Panc1 (cell line): ENCODE measurements at regions not wholly inside any gene's neighbourhood (a gene's known extent, or its start where the extent isn't known, plus 50 kb on each side); places are given as distances from the start of the nearest gene placed in this dataset.

ENCODE experiments used
- ATAC-seq: fragments of 200-7000 bp; cut with Tn5 transposase; 2 replicates; pipeline ENCODE4 v1.9.1; 2020; ENCODE audit warnings: mild to moderate bottlenecking, moderate library complexity
- BruUV-seq: library from RNA; stranded (reverse); fragments of 400-500 nt; replicated peaks from 2 replicates; lab custom pipeline; 2021; lab: Mats Ljungman, UMichigan
- CTCF ChIA-PET: fragments of 300-600 bp; sonication (Branson Sonifier 250); formaldehyde crosslinking; loops from one replicate; lab custom pipeline; 2022; ENCODE audit warnings: antibody characterized with exemption; lab: Charles Lee
- POLR2A ChIA-PET: fragments of 300-600 bp; sonication (Branson Sonifier 250); formaldehyde crosslinking; loops from one replicate; lab custom pipeline; 2022; ENCODE audit warnings: antibody characterized with exemption; lab: Charles Lee
- DNase-seq: peaks from one replicate; pipeline ENCODE4 v3.0.0-alpha.2; 2010; ENCODE audit warnings: low read depth, low spot score
- H3K27ac ChIP-seq: 2 replicates; pipeline ENCODE4 v1.5.1; 2011; ENCODE audit warnings: mild to moderate bottlenecking, low read length, inconsistent platforms
- H3K27me3 ChIP-seq: fragments of 200-500 bp; sonication (Bioruptor generic); 2 replicates; pipeline ENCODE4 v1.6.0; 2014; ENCODE audit warnings: low read length, inconsistent platforms; ENCODE audit not compliant: control insufficient read depth, insufficient read depth
- H3K36me3 ChIP-seq: fragments of 200-500 bp; sonication (Bioruptor generic); 2 replicates; pipeline ENCODE4 v1.5.1; 2014; ENCODE audit warnings: inconsistent platforms, mild to moderate bottlenecking, low read length, moderate library complexity; ENCODE audit not compliant: control insufficient read depth, insufficient read depth
- H3K4me1 ChIP-seq: 2 replicates; pipeline ENCODE4 v1.5.1; 2011; ENCODE audit warnings: inconsistent platforms, mild to moderate bottlenecking, low read length, moderate library complexity; ENCODE audit not compliant: control insufficient read depth, insufficient read depth
- H3K4me3 ChIP-seq, 2 experiments: 2 replicates each; pipeline ENCODE4 v1.5.1; 2011 to 2012; ENCODE audit warnings: low read depth in 2 of 2, low read length in 2 of 2, mild to moderate bottlenecking in 2 of 2, inconsistent platforms in 1 of 2, moderate library complexity in 1 of 2
- H3K9me3 ChIP-seq: fragments of 200-500 bp; sonication (Bioruptor generic); 2 replicates; pipeline ENCODE4 v1.5.1; 2014; ENCODE audit warnings: low read depth, mild to moderate bottlenecking, inconsistent platforms, low read length, moderate library complexity; ENCODE audit not compliant: control insufficient read depth, insufficient read depth
- CTCF ChIP-seq: fragments of 450-650 bp; IDR thresholded peaks from 2 replicates; pipeline ENCODE4 v1.5.1; 2017; ENCODE audit warnings: mild to moderate bottlenecking
- POLR2AphosphoS5 ChIP-seq: IDR thresholded peaks from 2 replicates; pipeline ENCODE4 v1.6.1; 2012; ENCODE audit warnings: mild to moderate bottlenecking, low read depth, low read length, moderate library complexity
- SIN3A ChIP-seq: IDR thresholded peaks from 2 replicates; pipeline ENCODE4 v1.6.1; 2012; ENCODE audit warnings: low read depth, mild to moderate bottlenecking, low read length, moderate library complexity, borderline replicate concordance; ENCODE audit not compliant: insufficient read depth
- TCF7L2 ChIP-seq: IDR thresholded peaks from 2 replicates; pipeline ENCODE4 v1.6.1; 2011; ENCODE audit warnings: mild to moderate bottlenecking, low read depth, low read length, inconsistent platforms
- in situ Hi-C: cut with HindIII; loops from 2 replicates; pipeline ENCODE4 v1.10.0; 2016; ENCODE audit warnings: low sequenced_read_pairs, low pct_unique_long_range_greater_than_20kb
- intact Hi-C: fragments of 100-400 bp; cut with micrococcal nuclease; formaldehyde crosslinking; loops from one replicate; pipeline ENCODE4 v1.10.0; 2022; ENCODE audit not compliant: unreplicated experiment
- TF ChIP-seq, protein P1 (sequence below), 2 experiments: IDR thresholded peaks; 2 replicates each; pipeline ENCODE4 v1.6.1; 2011 to 2012; ENCODE audit warnings: low read depth in 2 of 2, control low read depth in 1 of 2, low read length in 1 of 2, mild to moderate bottlenecking in 1 of 2, moderate library complexity in 1 of 2; ENCODE audit not compliant: insufficient read depth in 1 of 2

DNA sequence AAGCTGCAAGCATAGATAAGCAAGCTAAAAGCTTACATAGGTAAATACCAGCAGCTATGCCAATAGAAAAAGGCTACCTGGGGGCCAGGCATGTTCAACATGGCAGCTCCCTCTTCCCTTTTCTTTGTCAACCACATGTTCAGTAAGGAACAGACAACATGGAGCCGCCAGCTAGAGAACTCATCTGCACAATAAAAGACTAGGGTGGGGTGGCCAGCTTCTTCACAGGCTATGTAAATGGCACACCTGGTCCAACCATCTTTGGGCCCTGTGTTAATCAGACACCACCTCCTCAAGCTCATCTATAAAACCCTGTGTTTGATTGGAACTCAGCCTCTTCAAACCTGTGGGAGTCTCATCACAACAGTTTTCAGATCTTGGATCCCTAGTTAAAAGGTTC, 129.7 kb upstream of the TMPO start:
- POLR2A ChIA-PET: no interaction called here
- H3K4me3 ChIP-seq: no peak overlapping the region
- no peak for DNase-seq
- in situ Hi-C loops: no loop called here
- peaks cover 6% of the 10 kb centered on the region; the same call in 1 of the 2 replicates for H3K27me3 ChIP-seq
- H3K9me3 ChIP-seq: no peaks in the 10 kb centered on the region
- intact Hi-C loops: no loop called here
- no peak overlapping the region for H3K27ac ChIP-seq
- no peaks in the 10 kb centered on the region for H3K36me3 ChIP-seq
- no peaks in the 10 kb centered on the region for H3K4me1 ChIP-seq
- no TSS peak for BruUV-seq
- no peak for ATAC-seq
- no peak for TF ChIP-seq SIN3A
- TF ChIP-seq CTCF: no peak
- no peak for TF ChIP-seq POLR2AphosphoS5
- TF ChIP-seq, protein P1, sequence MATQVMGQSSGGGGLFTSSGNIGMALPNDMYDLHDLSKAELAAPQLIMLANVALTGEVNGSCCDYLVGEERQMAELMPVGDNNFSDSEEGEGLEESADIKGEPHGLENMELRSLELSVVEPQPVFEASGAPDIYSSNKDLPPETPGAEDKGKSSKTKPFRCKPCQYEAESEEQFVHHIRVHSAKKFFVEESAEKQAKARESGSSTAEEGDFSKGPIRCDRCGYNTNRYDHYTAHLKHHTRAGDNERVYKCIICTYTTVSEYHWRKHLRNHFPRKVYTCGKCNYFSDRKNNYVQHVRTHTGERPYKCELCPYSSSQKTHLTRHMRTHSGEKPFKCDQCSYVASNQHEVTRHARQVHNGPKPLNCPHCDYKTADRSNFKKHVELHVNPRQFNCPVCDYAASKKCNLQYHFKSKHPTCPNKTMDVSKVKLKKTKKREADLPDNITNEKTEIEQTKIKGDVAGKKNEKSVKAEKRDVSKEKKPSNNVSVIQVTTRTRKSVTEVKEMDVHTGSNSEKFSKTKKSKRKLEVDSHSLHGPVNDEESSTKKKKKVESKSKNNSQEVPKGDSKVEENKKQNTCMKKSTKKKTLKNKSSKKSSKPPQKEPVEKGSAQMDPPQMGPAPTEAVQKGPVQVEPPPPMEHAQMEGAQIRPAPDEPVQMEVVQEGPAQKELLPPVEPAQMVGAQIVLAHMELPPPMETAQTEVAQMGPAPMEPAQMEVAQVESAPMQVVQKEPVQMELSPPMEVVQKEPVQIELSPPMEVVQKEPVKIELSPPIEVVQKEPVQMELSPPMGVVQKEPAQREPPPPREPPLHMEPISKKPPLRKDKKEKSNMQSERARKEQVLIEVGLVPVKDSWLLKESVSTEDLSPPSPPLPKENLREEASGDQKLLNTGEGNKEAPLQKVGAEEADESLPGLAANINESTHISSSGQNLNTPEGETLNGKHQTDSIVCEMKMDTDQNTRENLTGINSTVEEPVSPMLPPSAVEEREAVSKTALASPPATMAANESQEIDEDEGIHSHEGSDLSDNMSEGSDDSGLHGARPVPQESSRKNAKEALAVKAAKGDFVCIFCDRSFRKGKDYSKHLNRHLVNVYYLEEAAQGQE (IDR thresholded peaks at IDR 0.05; ENCODE audit: insufficient read depth in 1 of 2, low read depth in 2 of 2, low read length in 1 of 2): no peak
- no peak for TF ChIP-seq TCF7L2
- CTCF ChIA-PET: no interaction called here

DNA sequence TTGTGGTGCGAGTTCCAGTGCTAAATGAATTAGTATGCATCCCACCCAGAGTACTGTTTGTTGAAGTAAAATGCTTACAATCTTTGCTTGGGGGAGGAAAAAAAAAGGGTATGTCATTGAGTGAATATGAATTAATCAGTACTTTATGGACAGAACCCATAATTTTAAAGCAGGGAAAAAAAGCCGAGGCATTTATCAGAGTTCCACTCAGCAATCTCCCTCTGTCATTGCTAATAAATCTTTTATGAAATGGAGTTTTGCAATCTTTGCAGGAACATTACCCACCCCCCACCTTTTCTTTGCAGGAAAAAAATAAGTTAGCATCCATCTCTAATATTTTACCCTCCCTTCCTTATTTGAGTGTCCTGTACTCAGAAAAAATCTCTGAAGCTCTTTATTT, 127.9 kb upstream of the TMPO start:
- in situ Hi-C loops (no loop called here), intact Hi-C loops (no loop called here)
- ATAC-seq: no peak
- Histone ChIP-seq H3K27ac (no peak overlapping the region), H3K27me3 (peaks cover 6% of the 10 kb centered on the region; the same call in 1 of the 2 replicates), H3K4me1 (no peaks in the 10 kb centered on the region), H3K36me3 (no peaks in the 10 kb centered on the region), H3K9me3 (no peaks in the 10 kb centered on the region), H3K4me3 (no peak overlapping the region)
- ChIA-PET CTCF (no interaction called here), POLR2A (interaction anchor here (0.7 kb wide), 1 partner anchor 152 kb away, joined by 3 read pairs; no protein-coding TSS in a partner anchor)
- DNase-seq: no peak
- TF ChIP-seq POLR2AphosphoS5 (no peak), TCF7L2 (no peak), SIN3A (no peak), CTCF (no peak)
- TF ChIP-seq, protein P1 (IDR thresholded peaks at IDR 0.05; ENCODE audit: insufficient read depth in 1 of 2, low read depth in 2 of 2, low read length in 1 of 2): no peak
- BruUV-seq: no TSS peak
